ENCODE measurements at regions not wholly inside any gene's neighbourhood (a gene's known extent, or its start where the extent isn't known, plus 50 kb on each side); places are given as distances from the start of the nearest gene placed in this dataset.

- peaks cover 23% of the 10 kb centered on the region for H3K27me3 ChIP-seq (ENCODE audit: insufficient read depth, low read length, poor library complexity)
- TF ChIP-seq EZH2 (IDR thresholded peaks at IDR 0.05; ENCODE audit: borderline replicate concordance, low read depth, low read length, severe bottlenecking) (no peak), CTCF (IDR thresholded peaks at IDR 0.05; ENCODE audit: borderline replicate concordance, extremely low read depth, low read length, poor library complexity, severe bottlenecking) (no peak)
- no peak overlapping the region for H3K9ac ChIP-seq (ENCODE audit: low read depth, low read length)
- no peak overlapping the region for H3K4me3 ChIP-seq (ENCODE audit: low read depth in 1 of 2, low read length in 2 of 2)
- H3K27ac ChIP-seq (ENCODE audit: low read length) = no peak overlapping the region
- peaks cover 17% of the 10 kb centered on the region for H3K4me1 ChIP-seq (ENCODE audit: insufficient read depth, low read length)
- no peak overlapping the region for H3K4me2 ChIP-seq (ENCODE audit: insufficient read depth, low read length)
- no peaks in the 10 kb centered on the region for H3K9me3 ChIP-seq (ENCODE audit: insufficient read depth, low read length, severe bottlenecking)
- DNase-seq (no peak), ATAC-seq (ENCODE audit: insufficient read depth, low read depth) (no peak)
- no peaks in the 10 kb centered on the region for H3K79me2 ChIP-seq (ENCODE audit: insufficient read depth, low read length)
- H4K20me1 ChIP-seq (ENCODE audit: insufficient read depth, low read length) = peaks cover 3% of the 10 kb centered on the region; the same call in 1 of the 2 replicates
- H3K36me3 ChIP-seq (ENCODE audit: insufficient read depth, low read length) = no peaks in the 10 kb centered on the region
- H2AFZ ChIP-seq (ENCODE audit: low read depth, low read length) = no peak overlapping the region
Measured at GRCh38 chr18:78912844-78913243, 66.8 kb upstream of the SALL3 start.

- no peak overlapping the region for H2AFZ ChIP-seq (ENCODE audit: low read depth, low read length)
- peaks cover 3% of the 10 kb centered on the region; the same call in 1 of the 2 replicates for H4K20me1 ChIP-seq (ENCODE audit: insufficient read depth, low read length)
- no peak overlapping the region for H3K4me3 ChIP-seq (ENCODE audit: low read depth in 1 of 2, low read length in 2 of 2)
- H3K9me3 ChIP-seq (ENCODE audit: insufficient read depth, low read length, severe bottlenecking) = no peaks in the 10 kb centered on the region
- H3K36me3 ChIP-seq (ENCODE audit: insufficient read depth, low read length) = no peaks in the 10 kb centered on the region
- no peak for TF ChIP-seq EZH2 (IDR thresholded peaks at IDR 0.05; ENCODE audit: borderline replicate concordance, low read depth, low read length, severe bottlenecking)
- TF ChIP-seq CTCF (IDR thresholded peaks at IDR 0.05; ENCODE audit: borderline replicate concordance, extremely low read depth, low read length, poor library complexity, severe bottlenecking) = no peak
- no peaks in the 10 kb centered on the region for H3K79me2 ChIP-seq (ENCODE audit: insufficient read depth, low read length)
- H3K27me3 ChIP-seq (ENCODE audit: insufficient read depth, low read length, poor library complexity) = peaks cover 23% of the 10 kb centered on the region
- no peak for DNase-seq
- no peak for ATAC-seq (ENCODE audit: insufficient read depth, low read depth)
- peaks cover 17% of the 10 kb centered on the region for H3K4me1 ChIP-seq (ENCODE audit: insufficient read depth, low read length)
- no peak overlapping the region for H3K9ac ChIP-seq (ENCODE audit: low read depth, low read length)
- no peak overlapping the region for H3K4me2 ChIP-seq (ENCODE audit: insufficient read depth, low read length)
- no peak overlapping the region for H3K27ac ChIP-seq (ENCODE audit: low read length)
Measured at GRCh38 chr18:78913395-78913794, 66.2 kb upstream of the SALL3 start.

- Histone ChIP-seq H3K79me2 (ENCODE audit: insufficient read depth, low read length) (no peaks in the 10 kb centered on the region), H2AFZ (ENCODE audit: low read depth, low read length) (no peak overlapping the region), H3K4me2 (ENCODE audit: insufficient read depth, low read length) (no peak overlapping the region), H3K36me3 (ENCODE audit: insufficient read depth, low read length) (no peaks in the 10 kb centered on the region), H3K4me3 (ENCODE audit: low read depth in 1 of 2, low read length in 2 of 2) (no peak overlapping the region), H3K9ac (ENCODE audit: low read depth, low read length) (no peak overlapping the region), H3K27me3 (ENCODE audit: insufficient read depth, low read length, poor library complexity) (peaks cover 23% of the 10 kb centered on the region), H3K27ac (ENCODE audit: low read length) (no peak overlapping the region), H3K4me1 (ENCODE audit: insufficient read depth, low read length) (peaks cover 17% of the 10 kb centered on the region), H4K20me1 (ENCODE audit: insufficient read depth, low read length) (peaks cover 3% of the 10 kb centered on the region; the same call in 1 of the 2 replicates), H3K9me3 (ENCODE audit: insufficient read depth, low read length, severe bottlenecking) (no peaks in the 10 kb centered on the region)
- DNase-seq = no peak
- TF ChIP-seq CTCF (IDR thresholded peaks at IDR 0.05; ENCODE audit: borderline replicate concordance, extremely low read depth, low read length, poor library complexity, severe bottlenecking) (no peak), EZH2 (IDR thresholded peaks at IDR 0.05; ENCODE audit: borderline replicate concordance, low read depth, low read length, severe bottlenecking) (no peak)
- no peak for ATAC-seq (ENCODE audit: insufficient read depth, low read depth)
Measured at GRCh38 chr18:78913830-78914231, 65.8 kb upstream of the SALL3 start.

Measured in DND-41 (cell line).